Stimulated activated naive CD8-positive, alpha-beta T cell treated with anti-CD3 and anti-CD28 coated beads, Interleukin-15, amount 100 ng/mL, for 72 hours (primary cell): ENCODE measurements at regions not wholly inside any gene's neighbourhood (a gene's known extent, or its start where the extent isn't known, plus 50 kb on each side); places are given as distances from the start of the nearest gene placed in this dataset.
"Not testable (repeated sequence)": the region's sequence is repeated elsewhere in the genome, so short reads cannot be mapped to it uniquely, and the experiment has no call there.

ENCODE experiments used
- ATAC-seq: fragments of 150-1000 bp; cut with Tn5 transposase; 2 replicates; pipeline ENCODE4 v1.10.0; 2021; ENCODE audit warnings: mild to moderate bottlenecking, moderate library complexity
- DNase-seq, 2 donors: peaks; one replicate each; pipeline ENCODE4 v3.0.0; 2021 to 2022
- H3K27ac Mint-ChIP-seq, 2 donors: one replicate each; pipeline ENCODE4 v1.8.0; 2022; ENCODE audit warnings: mild to moderate bottlenecking in 2 of 2, mixed read lengths in 2 of 2, moderate library complexity in 2 of 2
- H3K27me3 Mint-ChIP-seq: one replicate; pipeline ENCODE4 v1.8.0; 2022; ENCODE audit warnings: mixed read lengths
- H3K4me1 Mint-ChIP-seq: one replicate; pipeline ENCODE4 v1.8.0; 2022; ENCODE audit warnings: mild to moderate bottlenecking, mixed read lengths
- H3K4me3 Mint-ChIP-seq, 2 donors: one replicate each; pipeline ENCODE4 v1.8.0; 2022; ENCODE audit warnings: mild to moderate bottlenecking in 2 of 2, mixed read lengths in 2 of 2, moderate library complexity in 1 of 2
- H3K9me3 Mint-ChIP-seq, 2 donors: one replicate each; pipeline ENCODE4 v1.8.0; 2022; ENCODE audit warnings: mixed read lengths in 2 of 2

GRCh38 chr2:42980764-42981416 lies 188.5 kb upstream of the HAAO start:
- peaks cover 11% of the 10 kb centered on the region for H3K27me3 Mint-ChIP-seq
- DNase-seq = no peak
- no peak for ATAC-seq
- H3K4me1 Mint-ChIP-seq = peaks cover 13% of the 10 kb centered on the region
- H3K27ac Mint-ChIP-seq = peak overlapping the region in 1 of 2 donors; percentile 9
- H3K9me3 Mint-ChIP-seq = no peaks in the 10 kb centered on the region
- H3K4me3 Mint-ChIP-seq = no peak overlapping the region

GRCh38 chr2:42979870-42980763 lies 187.7 kb upstream of the HAAO start:
- Mint-ChIP-seq H3K27me3 (peaks cover 11% of the 10 kb centered on the region), H3K9me3 (no peaks in the 10 kb centered on the region), H3K27ac (no peak overlapping the region), H3K4me3 (no peak overlapping the region), H3K4me1 (peaks cover 13% of the 10 kb centered on the region)
- ATAC-seq = no peak
- DNase-seq = no peak

- Mint-ChIP-seq H3K4me3 (no peak overlapping the region), H3K9me3 (no peaks in the 10 kb centered on the region), H3K27ac (no peak overlapping the region), H3K4me1 (peaks cover 13% of the 10 kb centered on the region), H3K27me3 (peaks cover 13% of the 10 kb centered on the region)
- DNase-seq = no peak
- ATAC-seq = no peak
These were observed 187.1 kb upstream of the HAAO start for GRCh38 chr2:42979416-42979869.

- Mint-ChIP-seq H3K4me1 (peaks cover 17% of the 10 kb centered on the region), H3K27me3 (peaks cover 18% of the 10 kb centered on the region), H3K27ac (no peak overlapping the region), H3K9me3 (no peaks in the 10 kb centered on the region), H3K4me3 (no peak overlapping the region)
- ATAC-seq = no peak
- no peak for DNase-seq
These were observed 186.6 kb upstream of the HAAO start for GRCh38 chr2:42978887-42979415.

GRCh38 chr2:42978175-42978886 lies 185.9 kb upstream of the HAAO start:
- DNase-seq (no peak), ATAC-seq (no peak)
- Mint-ChIP-seq H3K27me3 (peaks cover 21% of the 10 kb centered on the region), H3K27ac (no peak overlapping the region), H3K4me1 (peaks cover 22% of the 10 kb centered on the region), H3K9me3 (no peaks in the 10 kb centered on the region), H3K4me3 (no peak overlapping the region)

- H3K27ac Mint-ChIP-seq = peak overlapping the region; percentile 29 to 62
- H3K4me3 Mint-ChIP-seq = no peak overlapping the region
- ATAC-seq = no peak
These were observed 185.1 kb upstream of the HAAO start for GRCh38 chr2:42977270-42978174.

GRCh38 chr2:42976351-42976750 lies 184.0 kb upstream of the HAAO start:
- peaks cover 21% of the 10 kb centered on the region for H3K27me3 Mint-ChIP-seq
- no peaks in the 10 kb centered on the region for H3K9me3 Mint-ChIP-seq
- no peak overlapping the region for H3K4me3 Mint-ChIP-seq
- DNase-seq (no peak), ATAC-seq (peak; percentile 6)
- H3K4me1 Mint-ChIP-seq = peaks cover 33% of the 10 kb centered on the region
- no peak overlapping the region for H3K27ac Mint-ChIP-seq

More at GRCh38 chr2:42977270-42978174, 185.1 kb upstream of the HAAO start:
- H3K4me1 Mint-ChIP-seq = peaks cover 26% of the 10 kb centered on the region
- DNase-seq = no peak
- H3K27me3 Mint-ChIP-seq = peaks cover 21% of the 10 kb centered on the region
- no peaks in the 10 kb centered on the region for H3K9me3 Mint-ChIP-seq

GRCh38 chr2:42974721-42975717 lies 182.6 kb upstream of the HAAO start:
- Mint-ChIP-seq H3K4me1 (peaks cover 38% of the 10 kb centered on the region), H3K27me3 (peaks cover 21% of the 10 kb centered on the region), H3K9me3 (no peaks in the 10 kb centered on the region), H3K27ac (no peak overlapping the region), H3K4me3 (no peak overlapping the region)
- peak; percentile 44 for ATAC-seq
- peak; percentile 39 to 44 for DNase-seq

- ATAC-seq = no peak
- no peak for DNase-seq
These were observed 181.9 kb upstream of the HAAO start for GRCh38 chr2:42974169-42974720.

GRCh38 chr2:42973726-42974125 lies 181.3 kb upstream of the HAAO start:
- Mint-ChIP-seq H3K9me3 (no peaks in the 10 kb centered on the region), H3K27me3 (peaks cover 21% of the 10 kb centered on the region), H3K27ac (no peak overlapping the region), H3K4me1 (peaks cover 38% of the 10 kb centered on the region), H3K4me3 (no peak overlapping the region)
- DNase-seq (no peak), ATAC-seq (no peak)

More at GRCh38 chr2:42974169-42974720, 181.9 kb upstream of the HAAO start:
- no peak overlapping the region for H3K27ac Mint-ChIP-seq
- H3K4me3 Mint-ChIP-seq = no peak overlapping the region
- peaks cover 38% of the 10 kb centered on the region for H3K4me1 Mint-ChIP-seq
- no peaks in the 10 kb centered on the region for H3K9me3 Mint-ChIP-seq
- peaks cover 21% of the 10 kb centered on the region for H3K27me3 Mint-ChIP-seq

GRCh38 chr2:42972933-42973516 lies 180.6 kb upstream of the HAAO start:
- Mint-ChIP-seq H3K27me3 (peaks cover 21% of the 10 kb centered on the region), H3K4me1 (peaks cover 38% of the 10 kb centered on the region)
- not testable (repeated sequence) for H3K27ac Mint-ChIP-seq, DNase-seq, H3K4me3 Mint-ChIP-seq, ATAC-seq, H3K9me3 Mint-ChIP-seq

- Mint-ChIP-seq H3K27ac (no peak overlapping the region), H3K27me3 (peaks cover 15% of the 10 kb centered on the region), H3K4me3 (peak overlapping the region in 1 of 2 donors; percentile 2), H3K9me3 (no peaks in the 10 kb centered on the region), H3K4me1 (peaks cover 33% of the 10 kb centered on the region)
- ATAC-seq (peak; percentile 54), DNase-seq (no peak)
These were observed 179.8 kb upstream of the HAAO start for GRCh38 chr2:42971947-42972736.
